ENCODE measurements at regions not wholly inside any gene's neighbourhood (a gene's known extent, or its start where the extent isn't known, plus 50 kb on each side); places are given as distances from the start of the nearest gene placed in this dataset.

GRCh38 chr12:124428136-124428791 lies 133.4 kb downstream of the RFLNA start:
- in situ Hi-C loops (cut with HindIII; ENCODE audit: low pct_unique_long_range_greater_than_20kb, low sequenced_read_pairs) (no loop called here), intact Hi-C loops (cut with micrococcal nuclease; ENCODE audit: unreplicated experiment) (no loop called here)
- POLR2A ChIA-PET: no interaction called here
- CTCF ChIA-PET: no interaction called here
- ATAC-seq (no peak), DNase-seq (ENCODE audit: low read depth, low spot score) (no peak)
- no peaks in the 10 kb centered on the region for H3K27me3 ChIP-seq (ENCODE audit: control insufficient read depth, insufficient read depth, low read length)
- peaks cover 7% of the 10 kb centered on the region; the same call in 1 of the 2 replicates for H3K36me3 ChIP-seq (ENCODE audit: control insufficient read depth, insufficient read depth, low read length)
- H3K4me1 ChIP-seq (ENCODE audit: control insufficient read depth, insufficient read depth, low read length): peaks cover 14% of the 10 kb centered on the region
- TF ChIP-seq REST (IDR thresholded peaks at IDR 0.05; ENCODE audit: insufficient read depth in 1 of 2, low read depth in 2 of 2, low read length in 1 of 2) (no peak), POLR2AphosphoS5 (IDR thresholded peaks at IDR 0.05; ENCODE audit: low read depth, low read length) (no peak), TCF7L2 (IDR thresholded peaks at IDR 0.05; ENCODE audit: low read depth, low read length) (no peak), SIN3A (IDR thresholded peaks at IDR 0.05; ENCODE audit: borderline replicate concordance, insufficient read depth, low read depth, low read length) (no peak), CTCF (IDR thresholded peaks at IDR 0.05) (no peak)
- no peak overlapping the region for H3K27ac ChIP-seq (ENCODE audit: low read length)
- H3K4me3 ChIP-seq (ENCODE audit: low read depth in 2 of 2, low read length in 2 of 2): no peak overlapping the region
- no peaks in the 10 kb centered on the region for H3K9me3 ChIP-seq (ENCODE audit: control insufficient read depth, insufficient read depth, low read depth, low read length)
- no TSS peak for BruUV-seq (replicated peaks)

GRCh38 chr12:124426594-124427555 lies 132.0 kb downstream of the RFLNA start:
- Histone ChIP-seq H3K4me1 (ENCODE audit: control insufficient read depth, insufficient read depth, low read length) (peaks cover 18% of the 10 kb centered on the region), H3K36me3 (ENCODE audit: control insufficient read depth, insufficient read depth, low read length) (peaks cover 7% of the 10 kb centered on the region; the same call in 1 of the 2 replicates), H3K27ac (ENCODE audit: low read length) (no peak overlapping the region), H3K9me3 (ENCODE audit: control insufficient read depth, insufficient read depth, low read depth, low read length) (no peaks in the 10 kb centered on the region), H3K4me3 (ENCODE audit: low read depth in 2 of 2, low read length in 2 of 2) (no peak overlapping the region), H3K27me3 (ENCODE audit: control insufficient read depth, insufficient read depth, low read length) (no peaks in the 10 kb centered on the region)
- in situ Hi-C loops (cut with HindIII; ENCODE audit: low pct_unique_long_range_greater_than_20kb, low sequenced_read_pairs) (no loop called here), intact Hi-C loops (cut with micrococcal nuclease; ENCODE audit: unreplicated experiment) (no loop called here)
- TF ChIP-seq TCF7L2 (IDR thresholded peaks at IDR 0.05; ENCODE audit: low read depth, low read length) (no peak), CTCF (IDR thresholded peaks at IDR 0.05) (no peak), POLR2AphosphoS5 (IDR thresholded peaks at IDR 0.05; ENCODE audit: low read depth, low read length) (no peak; the same call in 1 of the 2 replicates), SIN3A (IDR thresholded peaks at IDR 0.05; ENCODE audit: borderline replicate concordance, insufficient read depth, low read depth, low read length) (no peak), REST (IDR thresholded peaks at IDR 0.05; ENCODE audit: insufficient read depth in 1 of 2, low read depth in 2 of 2, low read length in 1 of 2) (no peak)
- ATAC-seq (no peak), DNase-seq (ENCODE audit: low read depth, low spot score) (no peak)
- no TSS peak for BruUV-seq (replicated peaks)
- POLR2A ChIA-PET: no interaction called here
- CTCF ChIA-PET: no interaction called here

All from Panc1 (cell line).